DMS53 treated with DMSO at 0.1 percent for 48 hours (cell line): ENCODE measurements at regions not wholly inside any gene's neighbourhood (a gene's known extent, or its start where the extent isn't known, plus 50 kb on each side); places are given as distances from the start of the nearest gene placed in this dataset.
A peak's percentile ranks its signal among the peaks of the same experiment; 100 is the strongest.

Experiments
- DNase-seq: peaks from one replicate; lab custom pipeline; 2025; ENCODE audit not compliant: unreplicated experiment; lab: John Stamatoyannopoulos, UW

DNA sequence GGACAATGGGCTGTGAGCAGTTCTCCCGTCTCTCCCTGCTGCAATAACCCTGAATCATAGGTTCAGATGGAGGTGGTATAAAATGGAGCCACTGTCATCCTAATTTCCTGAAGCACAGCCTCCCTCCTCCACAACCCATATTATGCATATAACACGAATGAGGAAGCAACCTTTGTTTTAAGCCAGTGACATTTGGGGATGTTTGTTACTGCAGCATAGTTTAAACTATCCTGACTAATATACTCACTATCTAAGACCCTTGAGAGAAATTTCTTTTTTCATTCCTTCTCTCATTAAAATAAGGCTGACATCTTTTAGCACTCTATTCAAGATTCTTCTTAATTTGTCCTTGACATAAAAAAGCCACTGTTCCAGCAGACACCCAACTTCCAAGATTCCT lies 413.4 kb downstream of the SOX9 start:
- DNase-seq: no peak

DNA sequence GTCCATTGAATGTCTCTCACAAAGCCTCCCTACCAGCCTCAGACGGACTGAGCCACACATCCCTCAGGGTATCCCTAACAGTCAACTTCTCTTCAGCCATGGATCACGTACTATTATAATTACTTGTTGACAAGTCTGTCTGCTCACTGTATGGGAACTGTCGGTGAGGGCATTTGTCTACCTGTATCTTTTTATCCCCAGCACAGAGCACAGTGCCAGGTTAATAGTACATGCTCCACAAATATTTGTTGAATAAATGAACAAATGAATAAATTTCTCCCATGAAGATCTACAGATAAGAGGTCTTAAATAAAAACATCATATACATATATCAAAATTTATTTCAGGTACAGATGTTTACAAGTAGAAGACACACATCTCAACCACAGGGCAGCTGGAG lies 414.0 kb downstream of the SOX9 start:
- no peak for DNase-seq

DNA sequence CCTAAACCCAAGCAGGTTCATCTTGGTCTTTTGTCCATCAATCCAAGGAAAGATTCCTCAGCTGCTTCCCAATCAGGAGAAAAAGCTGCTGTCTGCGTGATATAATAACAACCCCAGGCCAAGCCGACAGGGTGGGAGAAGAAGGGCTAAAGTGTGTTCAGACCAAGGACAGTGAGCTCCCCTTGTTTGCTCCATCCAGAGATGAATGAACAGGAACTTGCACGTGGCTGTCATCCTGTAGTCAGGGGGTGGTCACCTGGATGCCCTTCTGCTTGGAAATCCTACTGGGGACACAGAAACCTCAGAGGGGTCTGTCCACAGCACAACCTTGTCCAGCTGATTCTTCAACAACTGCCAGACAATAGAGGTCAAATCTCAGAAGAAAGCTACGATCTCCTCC lies 414.5 kb downstream of the SOX9 start:
- DNase-seq: no peak

DNA sequence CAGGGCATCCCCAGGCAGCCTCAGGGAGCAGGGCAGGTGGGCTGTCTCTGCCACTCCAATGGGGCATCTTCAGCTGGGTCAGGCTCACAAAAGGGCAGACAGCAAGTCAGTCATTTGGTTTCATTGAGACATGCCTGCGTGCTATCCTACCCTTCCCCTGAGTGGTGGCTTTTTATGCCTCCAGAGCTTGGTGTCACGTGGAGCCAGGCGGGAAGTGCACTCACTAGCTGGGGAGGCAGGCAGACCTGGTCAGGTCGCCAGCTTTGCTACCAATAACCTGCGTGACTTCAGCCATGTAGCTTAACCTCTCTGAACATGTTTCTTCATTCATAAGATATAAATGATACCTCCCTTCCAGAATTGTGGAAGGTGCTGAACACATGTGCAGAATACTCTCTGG lies 415.0 kb downstream of the SOX9 start:
- no peak for DNase-seq

DNA sequence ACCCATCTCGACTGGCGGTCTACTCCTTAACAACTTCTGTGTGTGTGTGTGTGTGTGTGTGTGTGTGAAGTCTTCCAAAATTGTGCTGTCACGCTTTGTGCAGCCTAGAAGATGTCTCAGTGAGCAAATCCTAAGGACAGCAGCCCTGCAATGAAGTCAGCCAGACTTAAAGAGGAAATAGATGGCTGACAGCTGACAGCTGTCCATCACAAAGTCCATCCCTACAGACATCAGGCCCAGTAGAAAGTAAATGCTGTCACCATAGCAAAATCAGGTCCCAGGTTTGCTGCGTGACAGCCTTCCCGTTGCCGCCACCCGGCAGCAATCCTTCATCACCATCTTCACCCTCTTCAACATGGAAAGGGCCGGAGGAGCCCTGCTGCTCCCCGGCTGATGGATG lies 416.0 kb downstream of the SOX9 start:
- DNase-seq: no peak

DNA sequence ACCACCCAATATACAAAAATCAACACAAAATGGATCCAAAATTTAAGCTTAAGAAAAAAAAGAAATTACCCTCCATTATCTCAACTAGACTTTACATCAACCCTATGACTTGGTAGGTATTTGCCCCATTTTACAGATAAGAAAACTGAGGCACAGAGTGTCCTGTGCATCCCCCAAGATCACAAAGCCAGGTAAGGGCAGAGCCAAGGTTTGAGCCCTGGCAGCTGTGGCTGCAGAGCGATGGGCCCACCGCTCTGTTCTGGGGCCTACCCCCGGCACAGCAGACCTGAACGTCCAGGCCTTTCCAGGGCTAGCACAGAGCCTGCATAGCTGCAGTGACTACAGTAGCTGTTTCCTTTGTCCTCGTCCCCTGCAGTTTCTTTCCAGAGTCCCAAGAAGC lies 417.6 kb downstream of the SOX9 start:
- DNase-seq: no peak

DNA sequence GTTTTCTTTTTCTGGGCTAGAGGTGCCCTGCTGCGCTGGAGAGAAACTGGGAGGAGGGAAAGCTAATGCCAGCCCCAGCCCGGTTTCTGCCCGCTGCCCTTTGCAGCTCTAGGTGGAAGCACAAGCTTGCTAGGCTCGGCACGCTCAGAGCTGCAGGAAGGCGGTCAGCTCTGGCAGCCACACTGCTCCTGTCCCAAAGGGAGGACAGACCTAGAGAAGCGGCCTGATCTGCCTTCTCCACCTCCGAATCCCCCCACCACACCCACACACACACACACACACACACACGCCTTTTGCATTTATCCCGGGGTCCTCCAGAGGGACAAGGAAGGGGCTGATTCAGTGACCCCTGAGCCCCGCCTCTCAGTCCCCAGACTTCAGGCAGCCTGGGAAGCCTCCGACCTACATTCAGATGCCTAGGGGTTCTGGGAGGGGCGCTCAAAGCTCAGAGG lies 418.1 kb downstream of the SOX9 start:
- no peak for DNase-seq

DNA sequence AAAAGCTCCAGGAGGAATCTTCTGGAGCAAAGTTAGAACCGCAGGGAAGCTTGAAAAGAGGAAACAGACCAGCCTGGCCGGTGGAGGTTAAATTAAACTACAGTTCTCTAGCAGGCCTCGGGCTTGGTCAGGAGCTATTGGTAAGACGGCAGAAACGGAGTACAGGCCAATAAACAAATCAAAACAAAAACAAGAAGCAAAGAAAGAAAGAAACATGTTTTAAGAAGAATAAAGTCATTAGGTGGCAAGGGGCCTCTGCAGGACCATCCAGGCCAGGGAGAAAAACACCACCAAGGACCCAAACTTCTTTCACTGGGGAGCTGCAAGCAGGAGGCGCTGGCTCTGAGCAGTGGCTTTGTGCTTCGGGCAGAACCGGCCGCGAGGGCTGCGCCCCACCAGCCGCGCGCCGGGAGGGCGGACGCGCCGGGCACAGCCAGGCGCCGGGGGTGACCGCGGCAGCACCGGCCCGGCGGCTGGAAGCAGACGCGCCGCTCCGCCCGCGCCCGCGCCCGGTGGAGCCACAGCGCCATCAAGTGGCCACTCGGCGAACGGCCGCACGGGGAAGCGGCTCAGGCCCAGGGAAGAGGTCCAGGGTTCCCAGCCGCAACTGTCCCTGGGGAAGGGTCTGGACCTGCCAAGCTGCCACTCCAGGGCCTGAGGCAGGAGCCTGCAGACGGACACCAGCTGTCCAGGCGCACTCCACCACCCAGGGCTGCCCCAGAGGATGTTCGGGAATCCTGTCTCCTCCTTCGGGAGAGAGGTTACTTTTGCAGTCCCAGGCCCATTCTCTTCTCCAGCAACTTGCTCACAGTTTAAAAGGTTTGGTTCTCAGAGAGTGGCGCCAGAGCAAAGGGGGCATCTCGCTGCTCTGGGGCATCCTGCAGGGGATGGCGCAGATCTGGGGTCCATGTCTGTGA lies 419.4 kb downstream of the SOX9 start:
- no peak for DNase-seq

DNA sequence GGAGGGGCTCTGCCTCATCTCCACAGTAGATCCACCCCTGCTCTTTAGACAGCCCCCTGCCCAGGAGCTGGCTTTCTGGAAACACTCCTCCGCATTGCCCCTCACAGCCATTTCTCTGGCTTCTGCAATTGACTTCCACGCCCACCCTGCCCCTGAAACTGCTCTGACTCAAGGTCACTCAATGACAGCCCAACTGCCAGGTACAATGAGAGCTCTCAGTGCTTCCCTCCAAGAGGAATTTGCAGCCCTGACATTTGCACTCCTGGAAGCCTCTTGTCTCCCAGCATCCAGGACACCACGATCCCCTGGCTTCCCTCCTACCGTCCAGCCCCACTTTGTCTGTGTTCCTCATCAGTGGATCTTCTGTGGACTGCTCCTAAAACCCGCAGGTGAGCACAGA lies 421.5 kb downstream of the SOX9 start:
- no peak for DNase-seq

DNA sequence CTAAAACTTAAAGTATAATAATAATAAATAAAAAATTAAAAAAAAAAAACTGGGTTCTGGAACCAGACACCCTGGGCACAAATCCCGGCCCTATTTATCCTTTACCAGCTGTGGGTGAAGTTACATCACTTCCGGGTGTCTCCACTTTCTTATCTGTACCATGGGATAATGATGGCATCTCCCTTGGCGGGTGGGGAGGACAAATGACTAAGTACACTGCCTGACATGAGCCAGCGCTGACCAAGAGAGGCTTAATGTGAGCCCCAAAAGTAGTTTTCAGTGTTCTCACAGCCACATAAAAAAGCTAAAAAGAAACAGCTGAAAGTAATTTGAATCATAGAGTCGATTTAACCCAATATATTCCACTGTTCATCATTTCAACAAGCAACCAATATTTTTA lies 424.9 kb downstream of the SOX9 start:
- DNase-seq: no peak

DNA sequence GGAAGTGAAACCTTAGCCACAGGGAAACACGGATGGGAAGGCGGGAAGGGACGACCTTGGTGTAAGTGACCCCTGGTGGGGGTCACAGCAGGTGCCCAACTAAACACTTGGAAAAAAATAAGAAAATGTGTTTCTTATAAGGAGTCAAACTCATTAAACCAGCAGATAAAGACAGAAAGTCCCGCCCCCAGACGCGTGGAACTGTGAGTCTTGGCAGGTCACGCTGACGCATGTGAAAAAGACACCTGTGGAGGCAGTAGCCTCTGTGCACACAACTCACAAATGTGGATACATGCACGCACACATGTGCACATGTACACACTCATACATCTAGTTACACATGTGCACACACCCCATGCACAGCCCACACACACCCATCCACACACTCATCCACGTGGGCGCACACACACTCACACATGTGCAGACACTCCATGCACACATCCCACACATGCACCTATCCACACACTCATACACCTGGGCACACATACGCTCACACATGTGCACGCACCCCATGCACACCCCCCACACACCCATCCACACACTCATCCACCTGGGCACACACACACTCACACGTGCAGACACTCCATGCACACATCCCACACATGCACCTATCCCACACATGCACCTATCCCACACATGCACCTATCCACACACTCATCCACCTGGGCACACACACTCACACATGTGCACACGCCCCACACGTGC lies 432.4 kb downstream of the SOX9 start:
- no peak for DNase-seq

DNA sequence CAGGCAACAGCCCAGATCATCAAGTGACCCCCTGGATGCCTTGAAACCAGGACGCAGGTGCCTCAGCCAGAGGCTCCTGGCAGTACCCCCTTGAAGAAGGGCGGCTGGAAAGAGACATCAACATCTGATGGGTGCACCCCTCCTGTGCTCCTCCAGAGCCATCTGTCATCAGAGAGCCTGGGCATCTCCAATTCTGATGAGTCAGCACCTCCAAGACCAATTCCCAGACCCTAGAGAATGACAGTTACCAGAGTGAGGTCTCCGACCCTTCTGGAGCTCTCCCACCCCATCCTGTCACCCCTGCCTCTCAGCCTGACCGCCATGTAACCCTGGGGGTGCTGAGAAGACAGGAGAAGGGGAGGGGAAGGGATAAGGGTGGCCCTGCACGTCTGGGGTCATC lies 433.7 kb downstream of the SOX9 start:
- DNase-seq: no peak

DNA sequence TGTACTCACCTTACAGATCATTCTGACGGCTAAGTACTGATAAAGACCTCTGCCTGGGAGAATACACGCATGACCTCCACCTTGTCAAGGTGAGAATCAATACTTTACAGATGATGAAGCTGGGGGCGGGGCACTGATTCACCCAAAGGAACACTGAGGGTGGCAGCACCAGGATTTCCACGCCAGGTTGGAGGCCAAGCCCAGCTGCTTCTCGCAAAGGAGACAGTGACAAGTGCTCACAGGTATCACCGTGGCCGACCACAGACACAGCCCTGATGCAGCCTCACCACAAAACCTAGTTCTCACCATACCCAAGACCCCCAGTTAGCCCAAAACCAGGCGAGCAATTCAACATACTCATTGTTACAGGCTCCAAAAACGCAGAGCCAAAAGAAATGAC lies 434.2 kb downstream of the SOX9 start:
- no peak for DNase-seq

DNA sequence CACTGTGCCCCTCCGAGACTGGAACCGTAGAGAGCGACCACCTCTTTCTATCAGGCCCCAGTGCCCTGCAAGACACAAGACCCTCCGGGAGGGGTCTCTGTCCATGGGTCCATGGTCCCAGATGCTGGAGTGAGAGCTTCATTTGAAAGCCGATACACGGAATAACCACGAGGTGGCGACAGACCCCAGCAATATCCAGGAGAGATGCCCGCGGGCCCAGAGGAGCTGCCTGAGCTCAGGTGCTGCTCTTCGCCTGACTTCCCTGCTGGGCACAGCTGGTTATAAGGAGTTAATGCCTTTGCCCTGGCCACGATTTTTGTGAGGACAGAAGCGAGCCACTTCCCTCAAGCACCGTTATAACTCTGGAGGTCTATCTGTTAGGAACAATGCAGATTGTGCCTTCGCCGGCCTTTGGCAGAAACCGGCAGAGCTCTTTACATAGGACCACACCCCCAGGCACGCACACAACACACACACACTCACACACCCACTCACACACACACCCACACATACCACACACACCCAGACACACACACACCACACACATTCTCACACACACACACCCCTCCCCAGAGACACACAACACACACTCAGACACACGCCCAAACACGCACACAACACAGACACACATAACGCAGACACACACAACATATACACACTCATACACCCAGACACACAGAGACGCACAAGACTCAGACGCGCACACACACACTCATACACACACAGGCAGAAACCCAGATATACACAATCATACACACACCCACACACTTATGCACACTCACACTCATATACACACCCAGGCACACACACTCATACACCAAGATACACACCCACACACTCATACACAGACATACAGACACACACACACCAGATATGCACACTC lies 436.4 kb downstream of the SOX9 start:
- DNase-seq: peak; percentile 61

DNA sequence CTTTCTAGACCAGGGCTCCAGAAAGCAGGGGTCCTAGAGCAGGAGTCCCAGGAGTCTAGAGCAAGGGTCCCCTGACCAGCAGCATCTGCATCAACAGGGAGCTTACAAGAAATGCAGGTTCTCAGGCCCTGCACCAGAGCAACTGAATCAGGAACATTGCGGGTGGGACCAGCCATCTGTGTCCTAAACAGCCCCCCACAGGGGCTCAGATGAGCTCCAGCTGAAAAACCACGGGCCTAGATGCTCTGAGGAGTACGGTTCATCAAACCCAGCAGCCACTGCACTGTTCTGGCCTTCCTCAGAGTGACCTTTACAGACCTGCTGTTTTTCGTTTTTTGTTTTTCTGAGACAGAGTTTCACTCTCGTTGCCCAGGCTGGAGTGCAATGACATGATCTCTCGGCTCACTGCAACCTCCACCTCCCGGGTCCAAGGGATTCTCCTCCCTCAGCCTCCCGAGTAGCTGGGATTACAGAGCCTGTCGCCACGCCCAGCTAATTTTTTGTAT lies 438.2 kb downstream of the SOX9 start:
- DNase-seq: no peak

DNA sequence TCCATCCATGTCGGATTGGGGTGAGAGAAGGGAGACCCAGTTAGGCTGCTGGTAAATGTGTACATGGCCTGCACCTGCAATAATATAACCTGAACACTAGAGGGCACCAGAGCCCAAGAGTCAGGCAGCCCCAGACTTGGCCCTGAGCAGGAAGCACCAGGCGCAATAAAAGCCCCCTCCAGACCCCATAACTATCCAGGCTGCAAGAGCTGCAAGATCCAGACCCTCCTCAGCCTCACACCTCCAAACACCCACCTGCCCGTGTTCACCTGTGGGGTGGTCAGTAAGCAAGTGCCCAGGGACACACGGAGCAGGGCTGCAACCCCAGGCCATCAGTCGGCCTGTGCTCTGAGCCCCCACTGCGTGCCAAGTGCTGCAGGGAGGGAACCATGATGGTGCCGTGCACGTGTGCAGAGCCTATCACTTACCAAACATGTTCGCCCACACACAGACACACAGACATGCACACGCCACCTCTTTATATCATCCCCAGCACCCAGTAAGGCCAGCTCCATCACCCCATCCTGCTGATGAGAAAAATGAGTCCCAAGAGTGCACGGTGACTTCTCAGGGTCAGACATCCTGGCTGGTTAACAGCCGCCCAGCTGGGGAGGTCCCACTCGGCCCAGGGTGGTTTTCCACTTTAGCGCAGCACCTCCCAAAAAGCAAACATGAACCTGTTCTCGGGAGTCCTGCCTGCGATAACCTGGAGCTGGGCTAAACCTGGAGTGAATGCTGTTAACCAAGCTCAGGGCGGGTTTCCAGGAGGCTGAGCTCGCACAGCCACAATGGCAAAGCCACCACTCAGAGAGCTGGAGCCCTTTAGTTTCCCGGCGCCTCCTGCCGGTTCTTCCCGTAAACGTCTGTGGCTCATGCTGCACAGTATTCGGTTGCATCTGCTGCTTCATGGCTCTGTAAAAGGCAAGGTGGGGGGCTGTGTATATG lies 439.8 kb downstream of the SOX9 start:
- DNase-seq: peak; percentile 74

DNA sequence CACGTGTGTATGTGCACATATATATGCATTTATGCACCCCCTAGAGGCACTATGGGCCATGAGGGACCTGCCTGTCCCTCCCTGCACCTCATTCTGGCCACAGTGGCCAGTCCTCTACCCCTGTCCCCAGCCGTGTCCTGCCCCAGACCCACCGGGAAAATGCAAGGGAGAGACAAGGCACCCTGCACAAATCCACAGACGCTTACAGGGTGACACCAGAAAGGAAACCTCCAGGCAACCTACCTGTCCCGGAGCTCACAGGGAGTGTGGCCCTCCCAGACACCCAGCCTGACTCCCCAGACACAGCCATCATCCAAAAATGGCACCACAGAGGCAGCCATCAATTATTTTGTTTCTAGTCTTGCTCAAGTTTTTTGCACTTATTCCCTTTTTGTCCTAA lies 440.4 kb downstream of the SOX9 start:
- no peak for DNase-seq

DNA sequence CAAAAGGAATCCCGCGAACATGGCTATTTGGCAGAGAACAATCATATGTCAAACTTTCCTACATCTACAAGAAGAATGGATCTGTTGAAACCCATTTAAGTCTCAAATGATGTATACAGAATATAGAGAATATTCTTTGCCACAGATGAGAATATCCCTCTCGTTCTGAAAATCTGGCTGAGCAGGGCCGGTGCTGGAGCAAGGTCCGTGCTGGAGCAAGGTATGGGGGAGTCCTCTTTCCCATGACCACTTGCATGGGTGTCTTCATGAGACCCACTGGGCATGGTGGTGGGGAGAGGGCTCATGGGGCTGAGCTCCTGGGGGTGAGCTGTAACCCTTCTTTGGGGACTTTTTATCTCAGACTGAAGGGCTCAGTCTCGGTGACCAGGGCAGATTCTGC lies 440.9 kb downstream of the SOX9 start:
- no peak for DNase-seq

DNA sequence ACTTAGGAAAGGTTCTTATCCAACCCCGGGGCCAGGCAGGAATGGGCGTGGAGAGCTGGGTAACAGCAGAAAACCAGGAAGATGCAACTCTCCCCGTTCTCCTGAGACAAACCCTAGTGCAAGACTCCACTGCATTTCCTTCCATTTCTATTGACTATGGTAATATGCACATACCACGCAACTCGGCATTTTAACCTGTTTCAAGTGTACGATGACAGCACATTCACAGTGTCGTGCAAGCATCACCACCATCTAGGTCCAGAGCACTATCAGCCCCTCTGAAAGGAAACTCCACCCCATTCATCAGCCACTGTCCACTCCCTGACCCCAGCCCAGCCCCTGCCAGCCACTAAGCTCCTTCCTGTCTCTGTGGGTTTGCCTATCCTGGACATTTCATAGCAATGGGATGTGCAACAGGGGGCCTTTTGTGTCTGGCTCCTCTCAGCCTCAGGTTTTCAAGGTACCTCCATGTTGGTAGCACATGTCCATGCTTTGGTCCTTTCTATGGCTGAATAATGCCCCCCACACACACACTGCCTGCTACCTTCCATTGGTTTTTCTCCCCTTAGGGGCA lies 441.9 kb downstream of the SOX9 start:
- DNase-seq: no peak

DNA sequence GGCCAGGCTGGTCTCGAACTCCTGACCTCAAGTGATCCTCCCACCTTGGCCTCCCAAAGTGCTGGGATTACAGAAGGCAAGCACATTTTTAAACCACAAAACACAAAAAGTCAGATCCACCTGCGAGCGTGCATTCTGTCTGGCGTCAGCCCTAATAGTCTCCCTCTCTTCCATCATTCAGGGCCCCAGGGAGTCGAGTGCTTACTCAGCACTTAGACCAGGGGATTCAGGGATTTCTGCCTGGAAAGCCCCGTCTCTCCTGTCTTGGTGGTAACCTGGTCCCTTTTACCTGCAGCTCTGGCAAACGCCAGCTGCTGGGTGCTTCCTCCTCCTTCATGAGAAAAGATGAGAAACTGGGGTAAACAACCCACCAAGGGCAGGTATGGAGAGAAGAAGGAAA lies 443.1 kb downstream of the SOX9 start:
- DNase-seq: no peak
